ENCODE measurements at regions not wholly inside any gene's neighbourhood (a gene's known extent, or its start where the extent isn't known, plus 50 kb on each side); places are given as distances from the start of the nearest gene placed in this dataset.

DNA sequence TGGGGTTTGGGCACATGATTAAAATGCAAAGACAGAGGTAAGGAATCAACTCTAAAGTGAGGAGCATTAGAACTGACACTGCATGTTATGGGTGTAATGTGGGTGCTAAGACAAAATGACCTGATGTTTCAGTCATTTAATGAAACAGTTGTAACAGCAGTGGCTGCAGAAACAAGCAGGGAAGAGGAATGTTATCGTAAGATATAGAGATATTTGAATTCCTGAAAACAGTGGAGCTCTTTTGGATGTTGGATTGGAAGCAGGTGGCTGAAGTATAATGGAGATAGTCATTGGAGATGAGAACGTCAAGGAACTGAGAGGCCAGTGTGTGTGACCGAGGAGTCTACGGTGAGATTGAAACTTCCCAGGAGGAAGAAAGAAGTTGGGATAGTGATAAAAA is 1065.2 kb downstream of the ZPLD1 start:
- TF ChIP-seq POLR2A (IDR thresholded peaks at IDR 0.05; ENCODE audit: low read length) = no peak
- TF ChIP-seq GATA1 (IDR thresholded peaks at IDR 0.05; ENCODE audit: low read depth, low read length) = no peak
